Kidney epithelial cell (primary cell): ENCODE measurements at regions not wholly inside any gene's neighbourhood (a gene's known extent, or its start where the extent isn't known, plus 50 kb on each side); places are given as distances from the start of the nearest gene placed in this dataset.
"Not testable (repeated sequence)": the region's sequence is repeated elsewhere in the genome, so short reads cannot be mapped to it uniquely, and the experiment has no call there.

Experiments used
- DNase-seq: peaks from one replicate; pipeline ENCODE4 v3.0.0-alpha.2; 2010; ENCODE audit warnings: low read depth
- H3K27me3 ChIP-seq: 2 replicates; pipeline ENCODE4 v1.6.0; 2011; ENCODE audit warnings: low read length; ENCODE audit not compliant: control insufficient read depth, insufficient read depth
- H3K36me3 ChIP-seq: 2 replicates; pipeline ENCODE4 v1.5.1; 2011; ENCODE audit warnings: low read length; ENCODE audit not compliant: control insufficient read depth, insufficient read depth
- H3K4me3 ChIP-seq: 2 replicates; pipeline ENCODE4 v1.5.1; 2011; ENCODE audit warnings: low read depth, mild to moderate bottlenecking, control low read depth, low read length
- CTCF ChIP-seq: IDR thresholded peaks from 2 replicates; pipeline ENCODE4 v1.5.1; 2011; ENCODE audit warnings: mild to moderate bottlenecking, moderate library complexity, low read length, control low read depth, inconsistent platforms; ENCODE audit not compliant: insufficient read depth, poor library complexity, severe bottlenecking

DNA sequence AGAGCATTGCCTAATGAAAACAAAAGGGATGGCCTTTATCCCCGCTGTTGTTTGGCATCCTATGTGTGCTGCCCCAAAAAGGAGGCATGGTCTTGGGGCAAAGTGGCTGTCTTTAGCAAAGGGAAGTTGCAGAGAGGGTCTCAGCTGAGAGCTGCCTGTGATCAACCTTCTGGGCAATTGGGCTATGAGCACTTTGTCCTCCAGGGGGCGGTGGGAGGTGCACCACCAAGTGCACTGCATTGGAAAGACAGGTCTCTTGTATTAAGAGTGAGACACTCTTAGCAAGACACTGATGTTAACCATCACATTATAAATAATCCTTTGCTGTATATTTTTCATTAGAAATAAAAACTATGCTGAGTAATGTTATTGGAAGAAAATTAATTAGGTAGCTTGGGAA lies 314.8 kb downstream of the POM121L12 start:
- H3K36me3 ChIP-seq, result no peaks in the 10 kb centered on the region
- TF ChIP-seq CTCF, result peak; percentile 66
- H3K4me3 ChIP-seq, result no peak overlapping the region
- no peaks in the 10 kb centered on the region for H3K27me3 ChIP-seq
- no peak for DNase-seq

- Histone ChIP-seq H3K27me3 (no peaks in the 10 kb centered on the region), H3K36me3 (no peaks in the 10 kb centered on the region), H3K4me3 (no peak overlapping the region)
- TF ChIP-seq CTCF, result no peak
- DNase-seq, result no peak
Observed at GRCh38 chr7:53351681-53352080, 316.2 kb downstream of the POM121L12 start.

GRCh38 chr7:53358269-53358668 lies 322.8 kb downstream of the POM121L12 start:
- Histone ChIP-seq H3K36me3 (no peaks in the 10 kb centered on the region), H3K4me3 (no peak overlapping the region), H3K27me3 (no peaks in the 10 kb centered on the region)
- no peak for DNase-seq
- peak; percentile 4 for TF ChIP-seq CTCF

GRCh38 chr7:53383131-53383530 lies 347.7 kb downstream of the POM121L12 start:
- peak; percentile 62 for DNase-seq
- no peaks in the 10 kb centered on the region for H3K27me3 ChIP-seq
- H3K36me3 ChIP-seq, result no peaks in the 10 kb centered on the region
- no peak for TF ChIP-seq CTCF
- no peak overlapping the region for H3K4me3 ChIP-seq

- H3K4me3 ChIP-seq, DNase-seq, H3K36me3 ChIP-seq, H3K27me3 ChIP-seq: not testable (repeated sequence)
Observed at GRCh38 chr7:53385239-53385638, 349.8 kb downstream of the POM121L12 start.

- Histone ChIP-seq H3K4me3 (no peak overlapping the region), H3K36me3 (no peaks in the 10 kb centered on the region), H3K27me3 (no peaks in the 10 kb centered on the region)
- no peak for TF ChIP-seq CTCF
- DNase-seq, result no peak
Observed at GRCh38 chr7:53387515-53387914, 352.1 kb downstream of the POM121L12 start.

DNA sequence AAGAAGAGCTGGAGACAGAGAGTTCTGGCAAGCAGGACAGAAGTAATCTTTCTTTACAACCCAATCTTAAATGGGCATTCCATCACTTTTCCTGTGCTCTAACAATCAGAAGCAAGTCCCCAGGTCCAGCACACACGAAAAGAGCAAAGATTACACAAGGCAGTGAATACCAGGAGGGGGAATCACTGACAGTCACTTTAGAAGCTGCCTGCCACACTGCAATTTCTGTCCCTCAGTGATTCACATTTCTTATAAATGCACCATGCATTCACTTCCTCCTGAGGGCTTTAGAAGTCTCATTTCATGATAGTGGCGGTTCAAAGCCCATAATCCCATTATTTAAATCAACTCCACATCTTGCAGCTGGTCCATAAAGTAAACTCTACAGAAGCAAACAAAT lies 362.5 kb downstream of the POM121L12 start:
- TF ChIP-seq CTCF, result no peak
- Histone ChIP-seq H3K27me3 (no peaks in the 10 kb centered on the region), H3K36me3 (no peaks in the 10 kb centered on the region), H3K4me3 (peak overlapping the region; percentile 11)
- peak; percentile 14 for DNase-seq
